Ascending aorta (tissue), 2 donors: ENCODE measurements at regions not wholly inside any gene's neighbourhood (a gene's known extent, or its start where the extent isn't known, plus 50 kb on each side); places are given as distances from the start of the nearest gene placed in this dataset.

Experiments used
- DNase-seq, 2 donors: peaks; one replicate each; pipeline ENCODE4 v3.0.0-alpha.2; 2019; ENCODE audit warnings: low spot score in 2 of 2
- H3K27ac ChIP-seq, 2 donors: fragments of 200-600 bp; sonication (generic); one replicate each; pipeline ENCODE4 v1.5.1; 2016 to 2017; ENCODE audit warnings: mild to moderate bottlenecking in 1 of 2
- H3K27me3 ChIP-seq: fragments of 200-600 bp; sonication (generic); one replicate; pipeline ENCODE4 v1.5.1; 2017
- H3K36me3 ChIP-seq, 2 donors: fragments of 200-600 bp; sonication (generic); one replicate each; pipeline ENCODE4 v1.5.1; 2016
- H3K4me1 ChIP-seq, 2 donors: fragments of 200-600 bp; sonication (generic); one replicate each; pipeline ENCODE4 v1.5.1; 2016 to 2017; ENCODE audit warnings: mild to moderate bottlenecking in 1 of 2
- H3K4me3 ChIP-seq, 2 donors: fragments of 200-600 bp; sonication (generic); one replicate each; pipeline ENCODE4 v1.5.1; 2016 to 2017; ENCODE audit warnings: mild to moderate bottlenecking in 1 of 2
- H3K9me3 ChIP-seq, 2 donors: fragments of 200-600 bp; sonication (generic); one replicate each; pipeline ENCODE4 v1.5.1; 2016
- intact Hi-C: fragments of 100-400 bp; cut with DNase I; formaldehyde crosslinking; loops from one replicate; pipeline ENCODE4 v1.15.1; 2023
- TF ChIP-seq, protein P1 (sequence below), 3 experiments: fragments of 200-600 bp in 2 of 3; fragments of 450-650 bp in 1 of 3; sonication (generic) in 2 of 3; IDR thresholded peaks; one replicate each; pipeline ENCODE4 v1.5.1; 2016 to 2019; ENCODE audit warnings: antibody characterized with exemption in 3 of 3, mild to moderate bottlenecking in 1 of 3, moderate library complexity in 1 of 3

DNA sequence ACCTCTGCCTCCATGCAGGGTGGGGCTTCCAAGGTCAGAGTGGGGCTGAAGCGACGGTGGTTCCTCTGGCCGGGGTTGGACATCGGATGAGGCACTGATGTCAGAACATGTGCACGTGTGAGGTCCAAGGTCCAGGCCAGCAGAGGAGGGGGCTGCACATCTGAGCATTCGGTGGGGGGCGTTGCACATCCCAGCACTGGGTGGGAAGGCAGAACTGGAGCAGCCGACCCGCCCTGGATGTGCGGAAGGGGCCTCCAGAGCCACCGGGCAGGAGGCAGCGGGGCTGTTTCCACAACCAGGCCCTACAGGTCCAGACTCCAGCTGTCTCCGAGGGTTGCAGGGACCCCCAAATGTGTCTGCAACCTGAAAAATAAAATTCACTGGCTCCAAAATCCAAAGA, 271.0 kb downstream of the CTTN start:
- intact Hi-C loops = no loop called here
- TF ChIP-seq, protein P1, sequence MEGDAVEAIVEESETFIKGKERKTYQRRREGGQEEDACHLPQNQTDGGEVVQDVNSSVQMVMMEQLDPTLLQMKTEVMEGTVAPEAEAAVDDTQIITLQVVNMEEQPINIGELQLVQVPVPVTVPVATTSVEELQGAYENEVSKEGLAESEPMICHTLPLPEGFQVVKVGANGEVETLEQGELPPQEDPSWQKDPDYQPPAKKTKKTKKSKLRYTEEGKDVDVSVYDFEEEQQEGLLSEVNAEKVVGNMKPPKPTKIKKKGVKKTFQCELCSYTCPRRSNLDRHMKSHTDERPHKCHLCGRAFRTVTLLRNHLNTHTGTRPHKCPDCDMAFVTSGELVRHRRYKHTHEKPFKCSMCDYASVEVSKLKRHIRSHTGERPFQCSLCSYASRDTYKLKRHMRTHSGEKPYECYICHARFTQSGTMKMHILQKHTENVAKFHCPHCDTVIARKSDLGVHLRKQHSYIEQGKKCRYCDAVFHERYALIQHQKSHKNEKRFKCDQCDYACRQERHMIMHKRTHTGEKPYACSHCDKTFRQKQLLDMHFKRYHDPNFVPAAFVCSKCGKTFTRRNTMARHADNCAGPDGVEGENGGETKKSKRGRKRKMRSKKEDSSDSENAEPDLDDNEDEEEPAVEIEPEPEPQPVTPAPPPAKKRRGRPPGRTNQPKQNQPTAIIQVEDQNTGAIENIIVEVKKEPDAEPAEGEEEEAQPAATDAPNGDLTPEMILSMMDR (IDR thresholded peaks at IDR 0.05) = no peak
- no peaks in the 10 kb centered on the region for H3K4me1 ChIP-seq

DNA sequence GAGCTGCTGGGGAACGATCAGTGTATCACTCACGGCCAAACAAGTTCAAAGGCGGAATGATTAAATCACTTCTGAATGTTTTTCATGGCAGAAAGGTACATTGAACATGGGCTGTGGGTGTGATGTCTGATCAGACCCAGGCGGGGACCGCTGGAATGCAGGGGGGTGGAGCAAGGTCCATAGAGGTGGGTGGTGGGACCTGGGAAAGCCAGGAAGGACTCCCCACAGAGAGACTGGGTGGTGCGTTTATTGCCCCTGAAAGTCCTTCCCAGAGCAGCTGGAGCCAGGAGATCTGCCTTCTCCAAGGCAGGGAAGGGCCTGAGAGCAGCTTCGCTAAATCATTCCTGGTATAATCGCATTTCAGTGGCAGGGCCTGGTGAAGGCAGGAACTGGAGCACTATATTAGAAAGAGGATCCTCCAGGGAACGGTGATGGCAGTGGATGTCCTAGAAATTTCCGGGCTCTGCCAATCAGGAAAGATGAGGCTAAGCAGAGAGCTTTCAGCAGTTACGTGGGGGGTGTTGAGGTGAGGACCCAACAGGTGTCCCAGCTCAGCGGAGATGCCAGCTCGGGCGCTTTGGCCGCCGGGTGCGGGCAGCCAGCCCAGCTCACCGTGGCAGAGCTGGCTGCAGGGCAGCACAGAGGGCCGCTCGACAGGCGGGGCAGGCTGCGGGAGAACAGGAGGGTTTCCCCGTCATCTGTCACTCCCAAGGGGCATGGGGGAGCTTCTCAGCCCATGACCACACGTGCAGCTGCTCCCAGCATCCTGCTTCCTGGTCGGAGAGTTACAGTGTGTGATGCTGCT, 271.7 kb downstream of the CTTN start:
- DNase-seq = no peak
- H3K27ac ChIP-seq = no peak overlapping the region
- intact Hi-C loops = no loop called here
- H3K4me3 ChIP-seq = no peak overlapping the region
- no peaks in the 10 kb centered on the region for H3K4me1 ChIP-seq
- H3K27me3 ChIP-seq = no peaks in the 10 kb centered on the region
- H3K36me3 ChIP-seq = no peaks in the 10 kb centered on the region
- no peaks in the 10 kb centered on the region for H3K9me3 ChIP-seq
- TF ChIP-seq, protein P1 (IDR thresholded peaks at IDR 0.05) = no peak

More for the DNA sequence above, 271.0 kb downstream of the CTTN start:
- no peaks in the 10 kb centered on the region for H3K9me3 ChIP-seq
- no peaks in the 10 kb centered on the region for H3K36me3 ChIP-seq
- no peaks in the 10 kb centered on the region for H3K27me3 ChIP-seq
- DNase-seq = no peak
- no peak overlapping the region for H3K27ac ChIP-seq
- H3K4me3 ChIP-seq = no peak overlapping the region

DNA sequence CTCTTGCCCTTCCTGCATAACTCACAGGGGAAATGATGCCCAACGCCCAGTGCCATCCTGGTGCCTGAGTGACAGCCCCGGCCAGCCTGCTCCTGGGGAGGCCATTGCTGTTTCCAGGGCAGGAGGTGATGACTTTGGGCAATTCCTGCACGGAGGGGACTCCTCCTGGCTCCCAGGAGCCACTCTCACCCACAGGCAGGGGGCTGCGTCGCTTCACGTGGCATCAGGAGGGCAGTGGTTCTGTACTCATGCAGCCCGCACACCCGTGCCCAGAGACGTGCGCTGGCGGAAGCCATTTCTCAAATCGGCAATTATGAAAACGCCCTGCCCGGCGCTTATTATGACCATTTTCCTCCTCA, 272.3 kb downstream of the CTTN start:
- no peak for DNase-seq
- Histone ChIP-seq H3K27ac (no peak overlapping the region), H3K4me3 (no peak overlapping the region), H3K9me3 (no peaks in the 10 kb centered on the region), H3K36me3 (no peaks in the 10 kb centered on the region), H3K27me3 (no peaks in the 10 kb centered on the region), H3K4me1 (no peaks in the 10 kb centered on the region)
- TF ChIP-seq, protein P1 (IDR thresholded peaks at IDR 0.05) = no peak
- intact Hi-C loops = no loop called here

DNA sequence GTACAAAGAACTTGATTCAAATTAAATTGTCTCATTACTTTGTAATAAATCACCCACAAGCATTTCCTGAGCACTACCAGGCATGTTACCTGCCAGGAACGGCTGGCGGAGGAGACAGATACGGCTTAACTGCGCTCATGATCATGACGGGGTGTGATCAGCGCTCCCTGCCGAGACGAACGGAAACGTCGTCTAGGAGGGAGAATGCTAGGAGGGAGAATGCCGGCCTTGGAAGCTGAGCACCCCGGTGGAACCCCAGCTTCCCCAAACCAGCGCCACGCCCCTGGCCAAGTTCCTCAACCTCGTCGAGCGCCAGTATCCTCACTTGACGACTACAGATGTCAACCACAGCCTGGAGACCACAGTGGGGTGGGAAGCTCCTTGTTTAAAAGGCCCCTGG, 272.8 kb downstream of the CTTN start:
- no peaks in the 10 kb centered on the region for H3K27me3 ChIP-seq
- H3K36me3 ChIP-seq = no peaks in the 10 kb centered on the region
- no peak for DNase-seq
- intact Hi-C loops = no loop called here
- H3K9me3 ChIP-seq = no peaks in the 10 kb centered on the region
- no peak overlapping the region for H3K27ac ChIP-seq
- H3K4me3 ChIP-seq = no peak overlapping the region
- TF ChIP-seq, protein P1 (IDR thresholded peaks at IDR 0.05) = no peak
- no peaks in the 10 kb centered on the region for H3K4me1 ChIP-seq

DNA sequence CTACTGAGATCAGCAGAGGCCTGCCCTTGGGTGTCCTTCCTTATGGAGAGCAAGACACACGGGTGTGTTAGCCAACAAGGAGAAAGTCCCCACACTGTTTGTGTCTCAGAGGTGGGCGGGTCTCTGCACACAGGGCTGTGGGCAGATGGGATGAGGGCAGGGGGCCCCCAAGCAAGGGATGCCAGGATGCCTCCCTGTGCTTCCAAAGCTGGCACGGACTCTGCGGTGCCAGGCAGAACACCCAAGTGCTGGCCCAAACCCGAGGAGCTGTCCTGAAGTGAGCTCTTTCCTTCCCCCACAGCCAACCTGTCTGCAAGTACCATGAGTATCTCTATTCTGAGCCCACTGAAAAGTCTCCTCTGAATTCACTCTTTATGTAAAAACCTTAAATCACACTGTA, 273.3 kb downstream of the CTTN start:
- H3K27me3 ChIP-seq = no peaks in the 10 kb centered on the region
- H3K27ac ChIP-seq = no peak overlapping the region
- H3K9me3 ChIP-seq = no peaks in the 10 kb centered on the region
- no peaks in the 10 kb centered on the region for H3K36me3 ChIP-seq
- TF ChIP-seq, protein P1 (IDR thresholded peaks at IDR 0.05) = no peak
- intact Hi-C loops = no loop called here
- no peak for DNase-seq
- no peaks in the 10 kb centered on the region for H3K4me1 ChIP-seq
- H3K4me3 ChIP-seq = no peak overlapping the region
